GM18909 (cell line): ENCODE measurements at regions not wholly inside any gene's neighbourhood (a gene's known extent, or its start where the extent isn't known, plus 50 kb on each side); places are given as distances from the start of the nearest gene placed in this dataset.
"Not testable (repeated sequence)": the region's sequence is repeated elsewhere in the genome, so short reads cannot be mapped to it uniquely, and the experiment has no call there.

Experiments used
- ATAC-seq: cut with Tn5 transposase; IDR thresholded peaks from one replicate; pipeline ENCODE4 v1.9.1; 2021; ENCODE audit warnings: mild to moderate bottlenecking; ENCODE audit not compliant: unreplicated experiment, poor library complexity

DNA sequence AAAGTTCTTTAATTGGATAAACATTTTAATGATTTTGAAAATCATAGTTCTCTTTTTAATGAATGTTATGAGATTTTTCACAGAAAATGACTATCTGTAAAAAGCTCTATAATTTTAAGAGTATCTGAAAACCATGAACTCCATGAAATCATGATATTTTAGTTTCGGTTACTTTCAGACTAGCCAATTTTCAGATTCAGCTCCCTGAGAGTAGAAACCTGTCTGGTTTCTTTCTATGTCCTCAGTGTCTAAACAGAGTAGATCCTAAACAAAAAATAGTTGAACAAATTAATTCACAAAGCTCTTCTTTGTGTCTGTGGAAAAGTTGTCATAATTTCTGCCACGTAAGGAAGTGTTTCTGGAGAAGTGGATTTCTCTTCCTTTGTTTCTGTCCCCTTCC lies 1247.7 kb downstream of the NSUN3 start:
- ATAC-seq = no peak

DNA sequence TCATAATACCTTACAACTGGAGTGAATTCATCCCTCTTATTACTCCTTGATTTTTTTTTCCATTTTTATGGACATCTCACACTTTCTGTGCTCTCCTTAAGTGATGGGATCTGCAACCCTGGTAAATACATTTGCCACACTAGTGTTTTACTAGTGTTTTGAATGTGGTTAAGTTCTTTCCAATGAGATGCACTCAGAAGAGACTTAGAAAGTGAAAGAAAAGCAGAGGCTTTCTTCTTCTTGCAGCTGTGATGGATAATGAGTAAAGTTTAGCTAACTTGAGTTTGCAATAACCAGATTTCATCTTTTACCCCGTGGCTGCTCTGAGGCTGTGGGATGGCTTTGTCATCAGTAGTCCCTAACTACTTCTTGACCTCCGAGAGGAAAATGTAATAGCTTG lies 1248.4 kb downstream of the NSUN3 start:
- ATAC-seq = peak; percentile 83

DNA sequence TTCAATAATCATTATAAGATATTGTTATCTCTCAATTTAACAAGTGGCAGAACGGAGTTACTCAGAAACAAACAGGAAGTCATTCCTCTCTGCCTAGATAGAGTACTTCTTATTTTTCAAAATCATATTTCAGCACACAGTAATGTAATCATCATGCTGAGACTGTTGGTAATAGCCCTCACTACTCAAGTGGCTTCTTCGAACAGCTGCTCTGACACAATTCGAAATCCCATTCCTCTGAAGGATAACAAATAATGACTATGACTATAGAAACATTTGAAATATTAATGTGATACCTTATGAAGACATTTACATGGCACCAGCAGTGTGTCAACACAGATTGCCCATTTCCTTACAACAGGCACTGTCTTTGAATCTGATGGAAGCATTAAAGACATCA lies 1249.8 kb downstream of the NSUN3 start:
- no peak for ATAC-seq

DNA sequence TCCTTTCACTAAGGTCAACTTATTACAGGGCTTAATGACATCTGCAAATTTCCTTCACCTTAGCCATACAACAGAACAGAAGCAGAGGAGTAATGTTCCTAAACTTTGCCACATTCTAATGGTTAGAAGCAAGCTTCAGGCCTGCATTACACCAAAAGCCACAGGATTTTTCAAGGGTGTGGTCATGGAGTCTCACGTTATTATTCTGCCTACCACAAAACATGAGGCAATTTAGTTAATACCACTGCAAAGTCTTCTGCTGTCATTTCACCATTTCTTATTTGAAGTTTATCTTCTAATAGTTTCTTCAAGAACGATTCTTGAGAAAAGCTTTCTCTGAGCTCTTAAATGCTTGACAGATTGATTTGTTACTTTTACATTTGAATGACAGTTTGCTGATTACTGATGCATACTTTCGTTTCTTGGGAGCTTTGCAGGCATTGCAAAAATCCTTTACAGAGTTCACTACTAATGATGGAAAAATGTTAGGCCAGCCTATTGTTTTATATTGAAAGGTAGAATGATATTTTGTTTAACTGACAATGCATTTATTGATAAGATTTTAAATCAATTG lies 1257.1 kb downstream of the NSUN3 start:
- ATAC-seq = no peak

DNA sequence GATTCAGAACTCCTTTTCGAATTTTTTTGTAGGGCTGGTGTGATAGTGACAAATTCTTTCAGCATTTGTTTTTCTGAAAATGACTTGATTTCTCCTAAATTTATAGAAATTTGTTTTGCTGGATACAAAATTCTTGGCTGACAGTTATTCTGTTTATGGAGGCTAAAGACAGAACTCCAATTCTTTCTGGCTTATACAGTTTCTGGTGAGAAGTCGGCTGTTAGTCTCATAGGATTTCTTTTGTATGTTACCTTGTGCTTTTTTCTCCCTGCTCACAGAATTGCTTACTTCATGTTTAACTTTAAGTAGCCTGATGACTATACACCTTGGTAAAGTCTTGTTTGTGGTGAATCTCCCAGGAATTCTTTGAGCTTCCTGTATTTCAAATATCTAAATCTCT lies 1264.6 kb downstream of the NSUN3 start:
- ATAC-seq = no peak

DNA sequence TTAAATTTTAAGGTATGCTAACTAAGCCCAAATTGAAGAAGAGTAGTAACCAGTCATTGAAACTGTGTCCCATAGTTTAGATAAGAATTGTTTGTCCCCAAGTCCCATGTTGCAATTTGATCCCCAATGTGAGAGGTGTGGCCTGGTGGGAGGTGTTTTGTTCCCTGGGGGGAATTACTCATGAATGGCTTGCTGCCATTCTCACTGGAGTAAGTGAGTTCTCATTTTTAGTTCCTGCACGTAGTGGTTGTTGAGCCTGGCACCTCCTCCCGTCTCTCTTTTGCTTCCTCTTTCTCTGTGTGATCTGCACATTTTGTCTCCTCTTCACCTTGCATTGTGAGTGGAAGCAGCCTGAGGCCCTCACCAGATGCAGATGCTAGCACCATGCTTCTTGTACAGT lies 1271.0 kb downstream of the NSUN3 start:
- no peak for ATAC-seq

DNA sequence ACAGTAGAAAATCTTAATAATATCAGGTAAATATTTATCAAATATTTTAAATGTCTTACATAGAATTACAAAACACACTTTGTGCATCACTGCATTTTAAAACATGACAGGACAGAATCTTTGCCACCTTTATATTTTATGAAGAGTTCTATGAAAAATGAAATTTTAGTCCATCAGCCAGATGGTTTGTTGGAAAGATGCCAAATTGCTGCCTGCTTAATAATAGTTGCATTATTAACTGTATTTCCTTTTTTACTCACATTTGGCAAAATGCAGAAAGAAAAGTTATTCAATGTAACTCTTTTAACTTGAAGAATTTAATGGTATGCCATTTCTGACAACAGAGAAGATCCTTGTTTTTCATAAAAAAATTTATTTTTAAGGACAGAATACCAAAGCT lies 1271.6 kb downstream of the NSUN3 start:
- no peak for ATAC-seq

DNA sequence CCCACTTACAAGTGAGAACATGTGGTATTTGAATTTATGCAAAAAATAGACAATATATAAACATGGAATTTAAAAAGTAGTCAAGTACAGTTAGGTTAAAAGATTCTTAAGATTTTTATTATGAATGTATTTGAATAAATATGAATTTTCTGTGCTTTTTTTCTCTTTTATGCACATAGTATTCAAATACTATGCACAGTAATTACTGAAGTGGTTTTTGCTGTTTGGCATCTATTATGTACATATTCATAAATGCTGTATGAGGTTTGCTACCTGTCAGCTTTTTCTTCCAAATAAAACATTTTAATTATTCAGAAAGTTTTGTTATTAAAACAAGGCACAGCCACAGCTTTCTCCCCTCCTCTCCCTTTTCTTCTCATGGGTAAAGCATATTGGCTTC lies 1272.7 kb downstream of the NSUN3 start:
- no peak for ATAC-seq

DNA sequence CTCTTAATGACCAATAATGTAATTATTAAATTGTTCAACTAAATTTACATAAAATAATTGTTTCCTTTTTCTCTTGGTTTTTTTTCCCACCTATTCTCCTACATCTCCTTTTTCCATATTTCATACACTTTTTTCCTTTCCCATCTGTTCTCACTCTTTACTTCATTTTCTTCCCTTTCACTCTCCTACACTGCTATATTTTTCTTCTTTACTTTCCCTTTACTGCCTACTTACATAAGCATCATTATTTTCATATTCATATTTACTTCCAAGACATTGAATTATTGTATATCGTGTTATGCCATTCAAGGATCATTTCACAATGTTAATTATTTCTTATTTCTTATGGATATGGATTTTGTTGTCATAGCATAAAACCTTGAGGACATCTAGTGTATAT lies 1275.6 kb downstream of the NSUN3 start:
- no peak for ATAC-seq

DNA sequence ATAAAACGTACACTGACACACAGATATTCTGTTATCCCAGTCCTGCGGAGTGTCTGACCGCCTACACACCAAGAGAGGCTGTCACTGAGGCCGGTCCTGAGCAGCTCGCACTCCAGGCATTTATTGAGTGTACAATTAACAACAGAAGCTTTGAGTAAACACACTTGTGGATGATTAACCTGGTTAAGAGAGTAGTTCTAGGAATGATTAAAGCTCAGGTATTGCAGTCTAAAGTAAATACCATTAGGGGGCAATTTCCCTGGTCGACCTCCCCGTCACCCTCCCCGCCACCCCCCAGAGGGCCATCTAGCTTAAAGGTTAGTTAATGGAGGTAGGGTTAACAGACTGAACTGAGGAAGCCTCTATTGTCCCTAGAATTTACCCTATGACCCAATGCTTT lies 1278.5 kb downstream of the NSUN3 start:
- ATAC-seq = no peak

DNA sequence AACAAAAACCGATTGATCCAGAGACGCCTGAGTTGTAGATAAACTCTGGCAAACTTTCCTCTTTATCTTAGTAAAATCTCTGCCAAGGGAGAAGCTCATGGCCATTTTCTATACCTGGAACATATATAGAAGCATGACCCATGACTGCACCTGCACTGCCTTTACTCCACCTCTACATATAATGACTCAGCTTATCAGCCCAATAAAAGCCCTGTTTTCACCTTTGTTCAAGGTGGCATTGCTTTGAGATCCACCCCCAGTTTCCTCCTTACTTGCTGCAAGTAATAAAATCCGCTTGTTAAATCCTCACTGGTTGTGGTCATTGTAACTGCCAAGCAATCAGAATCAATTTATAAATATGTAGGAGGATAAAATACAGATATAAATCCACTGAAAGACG lies 1280.4 kb downstream of the NSUN3 start:
- ATAC-seq = no peak

DNA sequence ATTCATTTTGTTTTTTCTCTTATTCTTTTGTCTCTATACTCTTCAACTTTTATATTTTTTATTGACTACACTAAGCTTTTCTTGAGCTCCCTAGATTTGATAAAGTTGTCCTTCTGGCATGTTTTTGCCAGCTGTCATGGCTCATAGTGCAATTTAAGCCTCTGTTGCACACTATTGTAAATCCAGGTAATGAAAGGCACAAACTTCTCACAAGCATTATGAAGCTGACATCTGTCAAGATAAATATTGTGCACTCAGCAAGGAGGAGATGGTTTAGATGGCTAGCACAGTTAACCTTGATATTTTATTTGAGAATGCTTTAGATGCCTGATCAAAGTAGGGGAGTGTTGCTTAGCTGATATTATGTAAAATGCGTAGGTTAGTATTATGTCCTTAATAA lies 1280.9 kb downstream of the NSUN3 start:
- no peak for ATAC-seq

DNA sequence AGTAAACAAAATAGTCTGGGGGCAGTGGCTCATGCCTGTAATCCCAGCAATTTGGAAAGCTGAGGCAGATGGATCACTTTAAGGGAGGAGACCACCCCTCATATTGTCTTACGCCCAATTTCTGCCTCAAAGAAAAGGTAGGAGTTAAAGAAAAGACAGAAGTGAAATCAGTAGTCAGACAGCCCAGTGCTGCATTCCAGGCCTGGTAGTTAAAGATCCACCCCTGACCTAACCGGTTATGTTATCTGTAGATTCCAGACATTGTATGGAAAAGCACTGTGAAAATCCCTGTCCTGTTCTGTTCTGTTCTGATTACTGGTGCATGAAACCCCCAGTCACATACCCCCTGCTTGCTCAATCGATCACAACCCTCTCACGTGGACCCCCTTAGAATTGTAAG lies 1285.1 kb downstream of the NSUN3 start:
- not testable (repeated sequence) for ATAC-seq

DNA sequence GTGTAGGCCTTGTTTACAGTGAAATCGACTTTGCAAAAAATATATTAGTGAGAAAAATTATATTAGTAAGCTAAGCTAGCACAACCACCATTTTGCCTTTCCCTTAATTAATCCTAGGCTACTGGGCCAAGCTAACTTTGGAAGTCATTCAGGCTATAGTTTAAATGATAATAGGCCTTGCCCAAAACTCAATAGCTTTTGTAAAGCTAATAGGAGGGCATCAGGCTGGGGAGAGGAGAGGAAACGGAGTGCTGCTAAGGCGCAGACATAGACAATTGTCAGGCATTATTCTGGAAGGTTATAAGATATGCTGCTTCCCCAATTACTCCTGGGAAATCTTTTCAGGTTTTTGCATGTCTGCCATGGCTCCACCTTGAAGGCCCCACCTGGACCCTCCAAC lies 1286.0 kb downstream of the NSUN3 start:
- ATAC-seq = no peak

DNA sequence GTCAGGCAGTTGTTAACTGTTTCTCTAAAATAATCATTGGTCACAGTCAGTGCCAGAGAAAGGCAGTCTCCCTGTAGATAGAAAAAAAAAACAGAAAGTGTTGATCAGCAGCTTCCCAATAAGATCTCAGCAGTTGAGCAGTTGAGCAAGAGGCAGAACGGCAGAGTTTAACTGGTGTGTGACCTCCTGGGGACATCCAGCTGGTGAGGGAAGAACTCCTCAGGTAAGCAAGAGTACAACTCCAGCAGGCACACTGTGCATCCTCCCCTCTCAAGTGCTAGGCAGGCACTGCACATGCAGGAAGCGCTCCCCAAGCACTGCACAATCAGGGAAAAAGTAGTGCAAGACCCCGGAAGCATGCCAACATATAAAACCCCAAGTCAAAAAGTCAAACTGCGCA lies 1287.2 kb downstream of the NSUN3 start:
- no peak for ATAC-seq

DNA sequence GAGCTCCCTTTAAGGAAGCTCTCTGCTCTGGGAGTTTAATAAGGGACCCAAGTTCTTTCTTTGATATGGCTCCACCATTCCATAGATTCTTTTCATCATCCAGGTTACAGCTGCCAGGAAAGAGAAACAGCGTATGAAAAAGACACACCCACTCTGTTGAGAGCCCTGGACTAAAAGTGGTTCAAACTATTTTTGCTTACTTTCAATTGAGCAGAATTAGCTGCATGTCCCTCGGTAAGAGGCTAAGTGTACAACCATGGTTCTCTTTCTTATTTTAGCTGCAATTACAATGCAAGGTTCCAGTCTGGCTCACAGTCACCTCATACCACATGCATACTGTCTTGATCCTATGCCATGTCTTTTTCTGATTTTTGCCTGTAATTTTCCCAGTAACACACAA lies 1288.3 kb downstream of the NSUN3 start:
- ATAC-seq = peak; percentile 57

DNA sequence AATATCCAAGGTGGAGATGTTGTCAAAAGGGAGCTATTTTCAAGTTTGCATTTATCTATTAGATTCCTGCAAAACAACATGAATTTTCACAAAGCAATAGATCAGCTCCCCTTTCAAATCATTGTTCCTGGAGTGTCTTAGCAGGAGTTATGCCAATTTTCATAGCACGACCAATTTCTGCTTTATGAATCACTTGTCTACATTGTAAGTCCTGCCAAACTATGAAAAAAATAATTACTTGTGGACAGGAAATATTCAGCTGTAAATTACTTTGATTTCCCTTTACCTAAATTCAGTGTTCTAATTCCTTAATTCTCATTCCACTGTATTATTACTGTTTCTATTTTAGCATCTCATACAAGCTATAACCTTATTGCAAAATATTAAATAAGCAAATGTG lies 1289.6 kb downstream of the NSUN3 start:
- ATAC-seq = no peak

DNA sequence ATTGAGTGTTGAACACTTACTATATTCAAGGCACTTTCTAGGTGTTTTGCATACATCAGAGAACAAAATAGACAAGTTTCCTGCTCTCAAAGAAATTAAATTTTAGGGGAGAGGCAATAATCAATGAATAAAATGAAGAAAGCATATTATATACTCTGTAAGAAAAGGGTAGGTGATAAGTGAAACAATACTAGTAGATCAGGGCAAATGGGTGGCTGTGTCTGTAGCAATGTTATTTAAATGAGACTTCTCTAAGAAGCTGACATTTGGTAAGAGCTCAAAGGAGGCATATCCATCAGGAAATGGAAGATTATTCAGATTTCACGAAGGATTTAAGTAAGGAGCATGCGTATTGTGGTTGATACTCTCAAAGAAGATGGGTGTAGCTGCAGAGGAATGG lies 1291.6 kb downstream of the NSUN3 start:
- no peak for ATAC-seq

DNA sequence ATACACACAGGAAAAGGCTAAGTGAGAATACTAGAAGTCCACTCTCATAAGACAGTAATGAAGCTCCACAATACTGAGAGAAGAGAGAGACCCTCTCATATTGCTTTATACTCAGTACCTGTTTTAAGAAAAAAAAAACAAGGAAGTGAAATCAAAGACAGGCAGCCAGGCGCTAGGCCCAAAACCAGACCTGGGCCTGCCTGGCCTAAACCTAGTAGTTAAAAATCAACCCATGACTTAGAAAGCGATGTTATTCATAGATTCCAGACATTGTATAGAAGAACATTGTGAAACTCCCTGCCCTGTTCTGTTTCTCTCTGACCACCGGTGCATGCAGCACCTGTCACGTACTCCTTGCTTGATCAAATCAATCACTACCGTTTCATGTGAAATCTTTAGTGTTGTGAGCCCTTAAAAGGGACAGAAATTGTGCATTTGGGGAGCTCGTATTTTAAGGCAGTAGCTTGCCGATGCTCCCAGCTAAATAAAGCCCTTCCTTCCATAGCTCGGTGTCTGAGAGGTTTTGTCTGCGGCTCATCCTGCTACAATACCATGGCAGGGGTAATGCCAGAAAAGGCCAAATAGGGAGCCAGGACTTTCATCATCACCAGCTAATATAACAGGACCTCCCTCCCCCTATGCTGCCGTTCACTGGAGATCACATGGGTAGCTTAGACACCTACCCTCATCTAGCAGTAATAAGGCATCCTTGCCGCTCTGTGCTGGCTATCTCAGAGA lies 1294.1 kb downstream of the NSUN3 start:
- ATAC-seq = peak; percentile 85

DNA sequence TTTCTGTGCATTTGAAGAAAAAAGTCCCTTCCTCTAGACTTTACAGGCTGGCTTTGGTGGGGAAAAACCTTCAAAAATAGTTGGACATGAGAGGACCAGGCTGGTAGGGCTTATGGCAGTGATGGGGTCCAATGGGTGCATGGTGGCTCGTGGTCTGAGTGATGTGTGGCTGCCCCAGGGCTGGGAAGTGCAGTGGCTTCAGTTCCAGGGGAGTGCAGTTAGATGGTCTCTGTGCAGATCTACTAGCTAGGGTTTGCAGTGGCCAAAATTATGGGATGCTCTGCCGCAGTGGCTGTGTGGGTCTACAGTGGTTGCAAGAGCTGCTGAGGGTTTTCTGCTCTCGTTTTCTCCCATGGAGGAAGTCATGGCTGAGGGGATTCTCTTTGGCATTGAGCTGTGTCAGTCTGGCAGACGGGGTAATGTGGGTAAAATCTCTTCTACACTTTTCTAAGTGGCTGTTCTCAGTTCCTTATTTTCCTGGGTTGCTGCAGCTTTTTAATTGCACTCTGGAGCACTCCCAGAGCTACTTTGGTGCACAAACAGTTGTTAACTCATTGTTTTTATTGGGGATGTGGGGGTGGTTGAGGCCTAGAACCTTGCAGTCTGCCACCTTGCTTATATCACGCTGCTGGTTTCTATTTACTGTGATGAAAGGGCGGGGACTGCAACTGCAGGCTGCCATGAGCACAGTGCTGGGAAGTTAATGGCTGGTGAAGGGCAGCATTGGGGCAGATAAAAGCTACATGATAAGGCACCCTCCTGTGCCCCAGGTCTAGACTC lies 1324.6 kb downstream of the NSUN3 start:
- peak; percentile 79 for ATAC-seq

DNA sequence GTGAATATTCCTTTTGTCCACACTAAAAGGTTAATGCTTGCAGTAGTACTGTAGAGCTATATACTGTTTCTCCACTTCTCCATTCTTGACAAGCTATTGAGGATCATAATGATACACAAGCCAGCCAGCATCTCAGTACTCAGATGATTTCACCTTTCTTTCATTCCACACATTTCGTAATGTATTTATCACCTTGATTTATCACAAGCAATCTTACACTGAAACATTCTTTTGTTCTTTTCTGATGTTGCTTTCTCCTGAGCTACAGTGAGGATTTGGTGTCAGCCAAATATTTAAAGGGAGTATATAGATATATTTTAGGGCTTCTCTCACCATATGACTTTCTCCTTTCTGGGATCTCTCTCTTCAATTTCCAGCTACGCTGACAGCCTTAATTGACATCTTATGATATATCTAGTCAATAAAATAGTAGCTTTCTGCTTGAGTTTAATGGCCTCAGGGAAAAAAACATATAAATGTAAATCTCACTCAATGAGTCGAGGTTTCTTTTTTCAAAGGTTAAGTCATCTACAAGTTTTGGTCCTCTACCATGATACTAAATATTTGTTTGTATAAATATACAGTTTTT lies 1327.0 kb downstream of the NSUN3 start:
- ATAC-seq = no peak
